ENCODE measurements at regions not wholly inside any gene's neighbourhood (a gene's known extent, or its start where the extent isn't known, plus 50 kb on each side); places are given as distances from the start of the nearest gene placed in this dataset.
"Not testable (repeated sequence)": the region's sequence is repeated elsewhere in the genome, so short reads cannot be mapped to it uniquely, and the experiment has no call there.

- no peak for DNase-seq
Observed at GRCh38 chr12:124673801-124674617, 106.6 kb upstream of the NCOR2 start.

- DNase-seq, result not testable (repeated sequence)
Observed at GRCh38 chr12:124669271-124669721, 101.9 kb upstream of the NCOR2 start.

GRCh38 chr12:124668602-124669001 is 101.2 kb upstream of the NCOR2 start:
- no peak for DNase-seq

GRCh38 chr12:124667506-124668326 is 100.3 kb upstream of the NCOR2 start:
- no peak for DNase-seq

GRCh38 chr12:124666722-124667259 is 99.4 kb upstream of the NCOR2 start:
- no peak for DNase-seq

GRCh38 chr12:124665511-124665910 is 98.1 kb upstream of the NCOR2 start:
- DNase-seq, result no peak

- DNase-seq, result no peak
Observed at GRCh38 chr12:124664395-124665111, 97.1 kb upstream of the NCOR2 start.

GRCh38 chr12:124663771-124664366 is 96.5 kb upstream of the NCOR2 start:
- no peak for DNase-seq

- no peak for DNase-seq
Observed at GRCh38 chr12:124663206-124663605, 95.8 kb upstream of the NCOR2 start.

- no peak for DNase-seq
Observed at GRCh38 chr12:124661341-124661740, 93.9 kb upstream of the NCOR2 start.

- no peak for DNase-seq
Observed at GRCh38 chr12:124660851-124661250, 93.4 kb upstream of the NCOR2 start.

- no peak for DNase-seq
Observed at GRCh38 chr12:124658806-124659402, 91.5 kb upstream of the NCOR2 start.

- DNase-seq, result no peak
Observed at GRCh38 chr12:124658302-124658701, 90.9 kb upstream of the NCOR2 start.

GRCh38 chr12:124656947-124657434 is 89.6 kb upstream of the NCOR2 start:
- no peak for DNase-seq

GRCh38 chr12:124655698-124656516 is 88.5 kb upstream of the NCOR2 start:
- peak in 1 of 2 experiments; percentile 9 for DNase-seq

GRCh38 chr12:124655048-124655697 is 87.8 kb upstream of the NCOR2 start:
- DNase-seq, result no peak

GRCh38 chr12:124654666-124655047 is 87.2 kb upstream of the NCOR2 start:
- DNase-seq, result no peak

GRCh38 chr12:124653169-124653931 is 85.9 kb upstream of the NCOR2 start:
- no peak for DNase-seq

- no peak for DNase-seq
Observed at GRCh38 chr12:124652661-124653060, 85.2 kb upstream of the NCOR2 start.

Measured in AML-193 (cell line).